ENCODE measurements at regions not wholly inside any gene's neighbourhood (a gene's known extent, or its start where the extent isn't known, plus 50 kb on each side); places are given as distances from the start of the nearest gene placed in this dataset.

DNA sequence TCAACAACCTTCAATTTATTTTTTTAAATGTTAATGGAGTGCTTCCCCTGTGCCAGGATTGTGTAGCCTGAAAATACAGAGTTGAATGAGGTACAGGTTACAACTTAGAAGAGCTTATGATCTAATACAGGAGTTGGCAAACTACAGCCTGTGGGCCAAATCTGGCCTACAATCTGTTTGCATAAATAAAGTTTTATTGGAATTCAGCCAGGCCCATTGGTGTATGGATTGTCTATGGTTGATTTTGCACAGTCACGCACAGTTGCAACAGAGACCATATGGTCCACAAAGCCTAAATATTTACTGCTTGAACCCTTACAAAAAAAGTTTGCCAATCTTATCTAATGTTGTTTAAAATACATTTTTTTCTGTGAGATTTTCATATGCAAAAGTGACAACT is 177.3 kb upstream of the CCN2 start:
- Mint-ChIP-seq H3K9me3 (ENCODE audit: unreplicated experiment) (peaks cover 6% of the 10 kb centered on the region), H3K4me3 (ENCODE audit: unreplicated experiment) (no peak overlapping the region), H3K4me1 (ENCODE audit: unreplicated experiment) (peaks cover 37% of the 10 kb centered on the region), H3K27ac (ENCODE audit: unreplicated experiment) (no peak overlapping the region), H3K36me3 (ENCODE audit: unreplicated experiment) (peaks cover 5% of the 10 kb centered on the region), H3K27me3 (ENCODE audit: unreplicated experiment) (no peaks in the 10 kb centered on the region)
- TF ChIP-seq, protein P1, sequence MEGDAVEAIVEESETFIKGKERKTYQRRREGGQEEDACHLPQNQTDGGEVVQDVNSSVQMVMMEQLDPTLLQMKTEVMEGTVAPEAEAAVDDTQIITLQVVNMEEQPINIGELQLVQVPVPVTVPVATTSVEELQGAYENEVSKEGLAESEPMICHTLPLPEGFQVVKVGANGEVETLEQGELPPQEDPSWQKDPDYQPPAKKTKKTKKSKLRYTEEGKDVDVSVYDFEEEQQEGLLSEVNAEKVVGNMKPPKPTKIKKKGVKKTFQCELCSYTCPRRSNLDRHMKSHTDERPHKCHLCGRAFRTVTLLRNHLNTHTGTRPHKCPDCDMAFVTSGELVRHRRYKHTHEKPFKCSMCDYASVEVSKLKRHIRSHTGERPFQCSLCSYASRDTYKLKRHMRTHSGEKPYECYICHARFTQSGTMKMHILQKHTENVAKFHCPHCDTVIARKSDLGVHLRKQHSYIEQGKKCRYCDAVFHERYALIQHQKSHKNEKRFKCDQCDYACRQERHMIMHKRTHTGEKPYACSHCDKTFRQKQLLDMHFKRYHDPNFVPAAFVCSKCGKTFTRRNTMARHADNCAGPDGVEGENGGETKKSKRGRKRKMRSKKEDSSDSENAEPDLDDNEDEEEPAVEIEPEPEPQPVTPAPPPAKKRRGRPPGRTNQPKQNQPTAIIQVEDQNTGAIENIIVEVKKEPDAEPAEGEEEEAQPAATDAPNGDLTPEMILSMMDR (IDR thresholded peaks at IDR 0.05) = no peak
- DNase-seq (ENCODE audit: extremely low spot score, unreplicated experiment) = no peak

DNA sequence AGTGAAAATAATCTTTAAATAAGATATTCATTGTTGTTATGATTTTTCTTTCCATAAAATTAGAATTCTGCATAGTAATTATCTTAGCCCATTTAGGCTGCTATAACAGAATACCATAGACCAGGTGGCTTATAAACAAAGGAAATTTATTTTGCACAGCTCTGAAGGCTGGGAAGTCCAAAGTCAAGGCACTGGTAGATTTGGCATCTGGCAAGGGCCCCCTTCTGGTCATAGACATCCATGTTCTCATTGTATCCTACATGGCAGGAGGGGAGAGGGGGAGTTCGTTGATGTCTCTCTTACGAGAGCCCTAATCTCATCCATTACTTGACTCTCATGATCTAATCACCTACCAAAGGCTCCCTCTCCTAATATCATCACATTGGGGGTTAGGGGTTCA is 175.0 kb upstream of the CCN2 start:
- TF ChIP-seq, protein P1 (IDR thresholded peaks at IDR 0.05) = no peak
- DNase-seq (ENCODE audit: extremely low spot score, unreplicated experiment) = no peak
- no peak overlapping the region for H3K4me3 Mint-ChIP-seq (ENCODE audit: unreplicated experiment)
- H3K27ac Mint-ChIP-seq (ENCODE audit: unreplicated experiment) = no peak overlapping the region
- peaks cover 5% of the 10 kb centered on the region for H3K36me3 Mint-ChIP-seq (ENCODE audit: unreplicated experiment)
- peaks cover 6% of the 10 kb centered on the region for H3K9me3 Mint-ChIP-seq (ENCODE audit: unreplicated experiment)
- H3K4me1 Mint-ChIP-seq (ENCODE audit: unreplicated experiment) = peaks cover 27% of the 10 kb centered on the region
- no peaks in the 10 kb centered on the region for H3K27me3 Mint-ChIP-seq (ENCODE audit: unreplicated experiment)

DNA sequence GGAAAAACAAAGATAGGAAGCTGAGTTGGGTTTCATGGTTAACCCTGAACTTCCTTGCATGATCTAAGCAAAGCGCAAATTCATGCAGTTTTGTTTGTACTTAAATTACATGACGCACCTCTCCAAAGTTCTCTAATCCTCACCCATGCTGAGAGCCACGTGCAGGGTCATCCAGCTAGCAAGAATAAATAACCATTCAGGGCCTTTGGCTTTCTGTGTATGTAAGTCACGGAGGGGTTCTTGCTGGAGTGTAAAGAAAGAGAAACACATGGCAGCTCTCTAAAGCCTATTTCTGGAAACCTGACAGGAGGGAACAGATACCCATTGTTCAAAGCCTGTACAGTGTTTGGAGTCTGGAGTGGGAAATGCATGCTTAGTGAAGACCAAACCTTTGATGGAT is 171.7 kb upstream of the CCN2 start:
- Mint-ChIP-seq H3K27ac (ENCODE audit: unreplicated experiment) (peak overlapping the region; percentile 45), H3K9me3 (ENCODE audit: unreplicated experiment) (peaks cover 6% of the 10 kb centered on the region), H3K27me3 (ENCODE audit: unreplicated experiment) (no peaks in the 10 kb centered on the region), H3K36me3 (ENCODE audit: unreplicated experiment) (peaks cover 3% of the 10 kb centered on the region), H3K4me3 (ENCODE audit: unreplicated experiment) (peak overlapping the region; percentile 5), H3K4me1 (ENCODE audit: unreplicated experiment) (peaks cover 19% of the 10 kb centered on the region)
- no peak for DNase-seq (ENCODE audit: extremely low spot score, unreplicated experiment)
- TF ChIP-seq, protein P1 (IDR thresholded peaks at IDR 0.05) = no peak

DNA sequence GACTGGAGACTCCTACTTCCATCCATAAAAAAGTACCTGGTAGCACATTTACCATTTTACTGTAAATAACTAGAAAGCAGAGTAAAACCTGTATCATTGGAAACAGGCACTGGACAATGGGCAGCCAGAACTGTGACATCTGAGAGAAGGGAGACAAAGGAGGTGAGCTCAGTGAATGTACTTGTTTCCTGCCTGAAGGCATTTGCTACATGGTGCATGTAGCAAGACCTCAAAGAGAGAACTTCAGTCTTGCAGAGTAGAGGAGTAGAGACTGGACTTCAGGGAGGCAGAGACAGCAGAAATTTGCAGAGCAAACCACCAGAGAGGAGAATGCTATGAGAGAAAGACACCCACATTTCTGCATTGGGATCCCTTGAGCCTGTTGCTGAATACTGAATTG is 171.0 kb upstream of the CCN2 start:
- TF ChIP-seq, protein P1 (IDR thresholded peaks at IDR 0.05) = no peak
- H3K27me3 Mint-ChIP-seq (ENCODE audit: unreplicated experiment) = no peaks in the 10 kb centered on the region
- peaks cover 6% of the 10 kb centered on the region for H3K9me3 Mint-ChIP-seq (ENCODE audit: unreplicated experiment)
- H3K36me3 Mint-ChIP-seq (ENCODE audit: unreplicated experiment) = peaks cover 3% of the 10 kb centered on the region
- H3K4me3 Mint-ChIP-seq (ENCODE audit: unreplicated experiment) = no peak overlapping the region
- peaks cover 19% of the 10 kb centered on the region for H3K4me1 Mint-ChIP-seq (ENCODE audit: unreplicated experiment)
- DNase-seq (ENCODE audit: extremely low spot score, unreplicated experiment) = no peak
- no peak overlapping the region for H3K27ac Mint-ChIP-seq (ENCODE audit: unreplicated experiment)

DNA sequence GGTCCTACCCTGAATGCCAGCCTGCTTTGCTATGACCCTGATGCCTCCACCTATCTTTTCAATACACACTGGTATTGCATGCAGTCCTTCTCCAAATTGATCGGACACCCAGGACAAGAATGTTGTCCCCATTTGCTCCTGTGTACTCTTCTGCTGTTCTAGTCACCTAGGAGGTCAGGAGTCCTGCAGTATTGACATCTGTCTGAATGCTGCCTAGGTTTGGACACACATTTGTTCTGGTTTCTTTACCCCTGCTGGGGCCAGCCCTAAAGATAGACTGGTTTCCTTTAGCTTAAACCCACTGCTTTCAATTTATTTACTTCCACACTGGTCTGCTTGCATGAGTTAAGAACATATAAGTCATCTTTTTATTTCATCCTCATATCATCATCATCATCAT is 167.0 kb upstream of the CCN2 start:
- H3K27me3 Mint-ChIP-seq (ENCODE audit: unreplicated experiment) = no peaks in the 10 kb centered on the region
- H3K4me3 Mint-ChIP-seq (ENCODE audit: unreplicated experiment) = no peak overlapping the region
- peaks cover 27% of the 10 kb centered on the region for H3K4me1 Mint-ChIP-seq (ENCODE audit: unreplicated experiment)
- DNase-seq (ENCODE audit: extremely low spot score, unreplicated experiment) = no peak
- H3K27ac Mint-ChIP-seq (ENCODE audit: unreplicated experiment) = no peak overlapping the region
- H3K36me3 Mint-ChIP-seq (ENCODE audit: unreplicated experiment) = no peaks in the 10 kb centered on the region
- H3K9me3 Mint-ChIP-seq (ENCODE audit: unreplicated experiment) = no peaks in the 10 kb centered on the region
- TF ChIP-seq, protein P1 (IDR thresholded peaks at IDR 0.05) = no peak
